NCI-H524 treated with DMSO at 0.1 percent for 48 hours (cell line): ENCODE measurements at regions not wholly inside any gene's neighbourhood (a gene's known extent, or its start where the extent isn't known, plus 50 kb on each side); places are given as distances from the start of the nearest gene placed in this dataset.

ENCODE experiments used
- DNase-seq: peaks from one replicate; lab custom pipeline; 2025; lab: John Stamatoyannopoulos, UW

- DNase-seq: no peak
These were observed 63.0 kb downstream of the INSIG1 start for GRCh38 chr7:155360495-155361345.

DNA sequence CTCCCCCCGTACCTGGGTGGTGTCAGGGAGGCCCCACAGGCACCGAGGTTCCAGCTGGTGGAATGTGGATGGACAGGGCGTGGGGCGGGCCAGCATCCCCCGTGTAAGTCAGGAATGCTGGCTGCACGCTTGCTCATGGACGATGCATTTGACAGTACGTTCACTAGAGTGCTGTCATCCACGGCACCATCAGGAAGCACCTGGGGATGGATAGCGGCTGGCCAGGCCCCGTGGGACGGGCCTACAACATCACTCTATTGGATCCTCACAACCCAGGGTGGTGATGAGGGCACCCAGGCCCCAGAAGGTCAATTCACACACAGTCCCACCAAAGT lies 63.6 kb downstream of the INSIG1 start:
- DNase-seq: no peak

- DNase-seq: no peak
These were observed 64.3 kb downstream of the INSIG1 start for GRCh38 chr7:155361947-155362346.

DNA sequence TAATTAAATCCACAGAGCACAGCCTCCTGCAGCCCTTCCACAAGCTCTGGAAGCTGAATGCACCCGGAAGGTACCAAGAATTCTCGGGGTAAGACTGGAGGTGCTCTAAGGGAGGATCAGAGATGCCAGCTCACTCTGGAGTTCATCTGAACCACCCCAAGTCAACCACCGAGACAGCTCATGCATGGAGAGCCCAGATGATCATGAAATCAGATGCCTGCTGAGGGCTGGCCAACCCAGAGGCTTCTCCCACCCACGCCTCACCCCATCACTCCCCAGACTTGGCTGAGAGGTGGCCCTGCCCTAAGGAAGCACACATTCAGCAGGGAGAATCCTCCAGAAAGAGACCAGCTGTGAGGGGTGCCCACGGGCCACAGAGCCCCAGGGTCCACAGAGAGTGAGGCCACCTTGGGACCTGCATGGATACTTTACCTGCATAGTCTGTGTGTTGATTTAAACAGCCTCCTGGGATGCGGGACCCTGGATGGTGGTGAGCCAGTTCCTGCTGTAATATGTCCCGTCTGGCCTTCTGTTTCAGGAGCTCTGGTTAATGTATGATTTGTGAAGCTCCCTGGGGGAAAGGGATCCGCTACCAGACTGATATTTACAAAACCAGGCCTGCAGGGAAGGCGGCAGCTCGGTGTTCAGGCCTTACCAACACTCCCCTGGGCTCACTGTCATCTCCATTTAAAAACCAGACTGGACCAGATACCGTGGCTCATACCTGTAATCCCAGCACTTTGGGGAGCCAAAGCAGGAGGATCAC lies 64.9 kb downstream of the INSIG1 start:
- no peak for DNase-seq

GRCh38 chr7:155363146-155363539 lies 65.5 kb downstream of the INSIG1 start:
- no peak for DNase-seq

DNA sequence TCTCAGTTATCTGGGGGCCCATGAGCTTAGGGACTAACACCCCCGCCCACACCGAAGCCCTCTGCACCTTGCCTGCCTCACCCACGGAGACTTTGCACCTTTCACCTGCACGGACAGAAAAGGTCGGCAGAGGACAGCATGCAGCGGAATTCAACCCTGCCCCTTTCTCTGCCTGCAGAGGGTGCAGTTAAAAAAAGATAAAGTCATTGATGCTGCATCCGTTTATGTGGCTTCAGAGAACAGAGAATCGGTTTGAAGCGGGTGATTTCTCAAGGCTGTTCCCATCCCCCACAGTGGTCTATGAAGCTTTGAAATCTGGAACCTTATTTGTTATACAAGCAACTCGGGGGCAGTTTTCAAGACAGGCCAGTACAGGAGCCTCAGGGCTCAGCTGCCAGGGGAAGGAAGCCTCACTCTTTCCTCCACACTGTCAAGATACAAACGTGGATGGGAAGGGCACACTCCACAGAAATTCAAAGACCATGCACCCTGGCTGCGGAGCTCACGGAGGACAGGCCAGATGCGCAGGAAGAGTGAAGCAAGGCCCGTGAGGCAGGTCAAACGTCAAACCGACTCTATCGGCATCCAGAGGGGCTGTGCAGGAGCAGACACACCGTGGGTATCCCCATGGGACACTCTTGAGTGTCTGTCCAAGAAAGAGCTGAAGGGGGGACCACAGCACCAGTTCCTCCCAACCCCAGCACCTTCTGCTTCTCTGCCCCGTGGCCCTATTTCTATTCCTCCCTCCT lies 66.3 kb downstream of the INSIG1 start:
- DNase-seq: no peak

- no peak for DNase-seq
These were observed 67.6 kb downstream of the INSIG1 start for GRCh38 chr7:155365146-155365874.

DNA sequence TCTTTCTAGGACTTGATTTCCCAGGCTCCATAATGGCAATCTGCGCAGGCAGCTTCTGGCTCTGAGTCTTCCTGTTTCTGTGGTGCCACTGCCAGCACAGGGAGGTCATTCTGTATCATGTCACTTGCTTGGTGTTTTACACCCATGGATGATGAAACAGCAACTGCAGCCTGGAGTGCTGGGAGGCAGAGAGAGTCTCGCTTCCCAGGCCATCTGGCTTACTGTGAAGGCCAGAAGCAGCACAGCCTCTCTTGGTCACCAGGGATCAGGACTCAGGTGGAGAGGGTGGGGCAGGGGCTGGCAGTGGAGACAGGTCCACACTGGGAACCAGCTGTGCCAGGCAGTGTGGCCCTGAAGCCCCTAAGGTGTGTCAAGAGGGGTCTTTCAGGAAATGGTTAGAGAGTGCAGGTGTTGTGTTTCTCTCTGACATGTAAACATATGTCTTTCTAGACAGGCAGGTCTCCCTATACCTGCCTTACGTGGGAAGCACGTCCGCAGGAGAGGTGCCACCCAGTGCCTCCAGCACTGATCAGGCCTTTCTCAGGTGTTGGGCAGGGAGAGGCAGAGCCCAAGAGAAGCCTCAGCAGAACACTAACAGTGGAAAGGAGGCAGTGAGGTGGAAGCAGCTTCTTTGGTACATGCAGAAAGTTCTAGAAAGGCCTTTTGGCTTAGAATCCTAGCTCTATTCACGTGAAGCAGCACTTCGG lies 71.4 kb downstream of the INSIG1 start:
- DNase-seq: no peak

- no peak for DNase-seq
These were observed 72.1 kb downstream of the INSIG1 start for GRCh38 chr7:155369766-155370165.

DNA sequence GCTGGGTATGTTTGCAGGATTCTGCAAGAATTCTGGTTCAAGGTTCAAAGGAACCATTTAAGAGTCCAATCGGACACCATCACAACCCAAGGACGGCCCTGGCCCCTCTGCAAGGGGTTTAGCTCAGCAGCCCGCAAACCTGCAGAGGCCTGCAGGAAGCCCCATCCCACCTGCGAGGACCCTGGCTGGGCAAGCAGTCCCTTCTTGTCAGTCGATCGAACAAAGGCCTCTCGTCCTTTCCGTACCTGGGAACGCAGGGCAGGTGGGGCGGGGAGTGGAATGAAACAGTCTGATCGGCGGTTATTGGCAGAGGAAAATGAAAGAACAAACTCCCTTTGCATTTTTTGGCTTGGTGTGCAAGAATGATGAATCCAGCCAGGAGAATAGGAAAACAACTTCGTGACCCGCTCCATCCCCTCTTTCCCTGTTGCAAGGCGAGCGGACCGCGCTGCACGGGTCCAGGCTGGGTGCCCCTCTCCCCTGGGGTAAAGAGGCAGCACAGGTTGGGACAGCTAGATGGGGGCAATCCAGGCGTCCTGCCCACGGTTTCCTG lies 73.7 kb downstream of the INSIG1 start:
- DNase-seq: no peak

DNA sequence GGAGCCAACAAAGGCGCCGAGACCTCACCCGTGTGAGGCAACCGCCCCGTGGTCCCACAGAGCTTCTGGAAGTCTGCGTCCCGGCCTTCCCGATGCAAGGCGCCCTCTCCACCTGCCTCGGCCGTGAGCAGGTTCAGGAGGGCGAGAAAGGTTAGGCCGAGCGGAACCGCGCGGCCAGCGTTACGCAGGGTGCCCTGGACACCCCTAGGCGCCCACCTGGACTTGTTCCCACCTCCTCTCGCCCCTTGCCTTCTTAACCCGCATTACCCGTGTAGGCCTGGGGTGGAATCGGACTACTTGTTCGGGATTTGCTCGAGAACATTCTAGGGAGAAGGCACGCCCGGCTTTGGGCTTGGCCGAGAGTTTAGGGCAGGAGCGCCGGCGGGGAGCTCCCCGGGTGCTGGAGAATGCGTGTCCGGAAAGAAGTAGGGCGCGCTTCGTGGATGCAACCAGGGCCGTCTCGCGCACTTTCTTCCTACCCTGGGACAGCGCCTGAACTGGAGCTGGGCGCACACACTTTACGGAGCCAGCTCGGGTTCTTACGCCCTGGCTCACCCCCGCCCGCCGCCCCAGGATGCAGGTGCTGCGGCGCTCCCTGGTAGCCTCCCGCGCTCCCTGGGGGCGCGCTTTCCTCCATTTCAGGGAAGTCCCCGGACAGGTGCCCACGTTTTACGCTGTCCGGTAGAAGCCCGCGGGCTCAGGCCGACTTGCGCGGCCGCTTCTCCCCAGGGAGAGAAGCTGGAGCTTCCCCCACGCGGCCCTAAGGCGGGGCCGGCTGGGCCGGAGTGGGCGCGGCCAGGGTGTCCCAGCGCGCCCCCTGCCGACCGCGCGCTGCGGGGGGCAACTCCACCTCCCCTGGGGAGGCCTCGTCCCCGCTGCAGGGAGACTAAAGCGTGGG lies 74.5 kb downstream of the INSIG1 start:
- no peak for DNase-seq

GRCh38 chr7:155372782-155373358 lies 75.2 kb downstream of the INSIG1 start:
- no peak for DNase-seq

- no peak for DNase-seq
These were observed 75.9 kb downstream of the INSIG1 start for GRCh38 chr7:155373359-155374273.

DNA sequence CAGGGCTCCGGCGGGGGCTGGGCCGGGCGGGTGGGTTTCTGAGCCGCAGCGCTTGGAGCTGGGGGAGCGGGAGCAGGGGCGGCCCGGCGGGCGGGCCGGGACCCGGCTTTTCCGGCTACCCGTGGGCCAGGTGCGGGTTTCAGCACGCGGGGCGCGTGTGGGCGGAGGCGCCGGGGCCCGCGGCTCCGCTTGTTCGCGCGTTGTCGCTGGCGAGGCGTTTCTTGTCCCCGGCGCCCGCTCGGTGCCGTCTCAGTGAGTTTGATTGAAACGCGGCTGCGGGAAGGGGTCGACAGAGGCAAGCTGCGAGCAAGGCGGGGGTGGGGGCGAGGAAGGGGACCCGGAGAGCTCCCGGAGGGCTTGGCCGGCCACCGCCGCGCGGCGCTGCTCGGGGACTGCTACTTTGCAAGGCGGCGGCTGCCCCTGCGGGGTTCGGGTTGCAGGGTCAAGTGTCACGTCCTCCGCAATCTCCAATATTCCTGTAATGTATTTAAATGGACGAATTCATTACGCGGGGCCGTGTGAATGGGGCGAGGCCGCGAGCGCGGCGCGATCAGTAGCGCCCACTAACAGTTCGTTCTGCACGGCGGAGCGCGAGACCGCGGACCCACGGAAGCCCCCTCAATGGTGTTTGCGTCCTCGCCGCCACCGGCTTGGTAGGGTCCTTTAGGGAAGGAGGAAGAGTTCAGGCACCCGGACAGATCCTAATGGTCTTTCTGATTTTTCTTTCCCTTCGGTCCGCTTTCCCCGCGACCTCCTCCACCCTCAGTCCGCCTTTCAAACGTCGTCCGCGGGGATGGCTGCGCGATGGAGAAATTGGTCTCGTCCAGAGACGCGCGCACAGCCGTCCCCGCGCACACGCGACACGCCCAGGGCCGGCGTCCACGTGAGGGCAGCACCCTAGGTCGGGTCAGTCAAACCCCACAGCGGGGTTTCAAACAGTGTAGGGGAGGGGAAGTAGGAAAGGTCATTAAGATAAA lies 76.9 kb downstream of the INSIG1 start:
- DNase-seq: no peak

GRCh38 chr7:155375337-155376277 lies 77.9 kb downstream of the INSIG1 start:
- DNase-seq: no peak
